ENCODE measurements at regions not wholly inside any gene's neighbourhood (a gene's known extent, or its start where the extent isn't known, plus 50 kb on each side); places are given as distances from the start of the nearest gene placed in this dataset.

DNA sequence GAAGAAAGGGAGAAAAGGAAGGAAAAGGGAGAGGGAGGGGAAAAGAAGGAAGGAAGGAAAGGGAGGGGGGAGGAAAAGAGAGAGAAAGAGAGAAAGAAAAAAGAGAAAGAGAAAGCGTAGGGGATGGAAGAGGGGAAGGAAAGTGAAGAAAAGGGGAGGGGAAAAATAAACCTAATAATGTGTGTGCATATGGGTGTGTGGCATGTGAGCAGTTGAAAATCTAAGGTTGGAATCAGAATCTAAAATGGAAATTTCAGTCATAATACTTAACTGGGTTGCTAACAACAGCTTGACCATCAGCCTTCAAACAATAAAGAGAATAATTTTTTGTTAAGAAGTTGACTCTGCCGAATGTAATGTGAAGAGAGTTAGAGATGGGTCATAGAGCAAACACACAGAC lies 407.9 kb upstream of the SLC14A2 start:
- TF ChIP-seq, protein P1, sequence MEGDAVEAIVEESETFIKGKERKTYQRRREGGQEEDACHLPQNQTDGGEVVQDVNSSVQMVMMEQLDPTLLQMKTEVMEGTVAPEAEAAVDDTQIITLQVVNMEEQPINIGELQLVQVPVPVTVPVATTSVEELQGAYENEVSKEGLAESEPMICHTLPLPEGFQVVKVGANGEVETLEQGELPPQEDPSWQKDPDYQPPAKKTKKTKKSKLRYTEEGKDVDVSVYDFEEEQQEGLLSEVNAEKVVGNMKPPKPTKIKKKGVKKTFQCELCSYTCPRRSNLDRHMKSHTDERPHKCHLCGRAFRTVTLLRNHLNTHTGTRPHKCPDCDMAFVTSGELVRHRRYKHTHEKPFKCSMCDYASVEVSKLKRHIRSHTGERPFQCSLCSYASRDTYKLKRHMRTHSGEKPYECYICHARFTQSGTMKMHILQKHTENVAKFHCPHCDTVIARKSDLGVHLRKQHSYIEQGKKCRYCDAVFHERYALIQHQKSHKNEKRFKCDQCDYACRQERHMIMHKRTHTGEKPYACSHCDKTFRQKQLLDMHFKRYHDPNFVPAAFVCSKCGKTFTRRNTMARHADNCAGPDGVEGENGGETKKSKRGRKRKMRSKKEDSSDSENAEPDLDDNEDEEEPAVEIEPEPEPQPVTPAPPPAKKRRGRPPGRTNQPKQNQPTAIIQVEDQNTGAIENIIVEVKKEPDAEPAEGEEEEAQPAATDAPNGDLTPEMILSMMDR (IDR thresholded peaks at IDR 0.05) = no peak
- TF ChIP-seq EZH2 (IDR thresholded peaks at IDR 0.05; ENCODE audit: borderline replicate concordance, insufficient read depth, low read depth, low read length, poor library complexity, severe bottlenecking) = no peak
